Common myeloid progenitor, CD34-positive (primary cell): ENCODE measurements at regions not wholly inside any gene's neighbourhood (a gene's known extent, or its start where the extent isn't known, plus 50 kb on each side); places are given as distances from the start of the nearest gene placed in this dataset.

Source experiments
- CTCF ChIA-PET: fragments of 350-600 bp; sonication (Branson Sonifier 250); formaldehyde crosslinking; loops from one replicate; lab custom pipeline; 2021; ENCODE audit warnings: antibody characterized with exemption; lab: Charles Lee
- POLR2A ChIA-PET: fragments of 350-600 bp; sonication (Branson Sonifier 250); formaldehyde crosslinking; loops from one replicate; lab custom pipeline; 2021; ENCODE audit warnings: antibody characterized with exemption; lab: Charles Lee
- DNase-seq, 3 donors: peaks; one replicate each; pipeline versions ENCODE4 v3.0.0 to v3.0.0-alpha.2; 2013
- H3K27ac ChIP-seq, 2 experiments: 1 replicate in 1 of 2; 2 replicates in 1 of 2; pipeline ENCODE4 v1.7.0; 2013; ENCODE audit warnings: inconsistent platforms in 2 of 2, low read length in 2 of 2, mild to moderate bottlenecking in 2 of 2, low read depth in 1 of 2, moderate library complexity in 1 of 2; ENCODE audit not compliant: severe bottlenecking in 2 of 2, insufficient read depth in 1 of 2, poor library complexity in 1 of 2
- H3K27me3 ChIP-seq, 5 experiments: replicated peaks in 2 of 5; 1 replicate in 3 of 5; 2 replicates in 2 of 5; pipeline versions ENCODE4 v1.6.1 to v1.7.0; 2013; ENCODE audit warnings: low read length in 4 of 5, mild to moderate bottlenecking in 2 of 5, moderate library complexity in 2 of 5, inconsistent platforms in 1 of 5; ENCODE audit not compliant: insufficient read depth in 5 of 5, control insufficient read depth in 4 of 5
- H3K36me3 ChIP-seq, 4 experiments: 1 replicate in 2 of 4; 2 replicates in 2 of 4; pipeline versions ENCODE4 v1.6.1 to v1.7.0; 2013; ENCODE audit warnings: low read length in 3 of 4, control low read depth in 1 of 4, mild to moderate bottlenecking in 1 of 4; ENCODE audit not compliant: control insufficient read depth in 4 of 4, insufficient read depth in 4 of 4
- H3K4me1 ChIP-seq, 4 experiments: 1 replicate in 3 of 4; 2 replicates in 1 of 4; pipeline versions ENCODE4 v1.6.1 to v1.7.1; 2013; ENCODE audit warnings: low read length in 3 of 4, mild to moderate bottlenecking in 3 of 4, control low read depth in 1 of 4, inconsistent platforms in 1 of 4, moderate library complexity in 1 of 4; ENCODE audit not compliant: control insufficient read depth in 4 of 4, insufficient read depth in 4 of 4; ENCODE audit errors: control extremely low read depth in 1 of 4
- H3K4me3 ChIP-seq, 7 experiments: 1 replicate in 4 of 7; 2 replicates in 3 of 7; pipeline versions ENCODE4 v1.5.1 to v1.7.0; 2013; ENCODE audit warnings: mild to moderate bottlenecking in 7 of 7, low read length in 6 of 7, moderate library complexity in 6 of 7, inconsistent platforms in 2 of 7, low read depth in 2 of 7, control low read depth in 1 of 7; ENCODE audit not compliant: insufficient read depth in 4 of 7, control insufficient read depth in 1 of 7; ENCODE audit errors: extremely low read depth in 1 of 7
- H3K9me3 ChIP-seq, 5 experiments: 1 replicate in 4 of 5; 2 replicates in 1 of 5; pipeline versions ENCODE4 v1.6.1 to v1.7.1; 2013; ENCODE audit warnings: low read length in 4 of 5, mild to moderate bottlenecking in 2 of 5, inconsistent platforms in 1 of 5, low read depth in 1 of 5, moderate library complexity in 1 of 5; ENCODE audit not compliant: control insufficient read depth in 4 of 5, insufficient read depth in 2 of 5; ENCODE audit errors: control extremely low read depth in 1 of 5
- WGBS: methylation state at CpG from one replicate; pipeline ENCODE4 v1.1.5; 2013; ENCODE audit not compliant: insufficient coverage; 5-methylcytosine and 5-hydroxymethylcytosine counted together

DNA sequence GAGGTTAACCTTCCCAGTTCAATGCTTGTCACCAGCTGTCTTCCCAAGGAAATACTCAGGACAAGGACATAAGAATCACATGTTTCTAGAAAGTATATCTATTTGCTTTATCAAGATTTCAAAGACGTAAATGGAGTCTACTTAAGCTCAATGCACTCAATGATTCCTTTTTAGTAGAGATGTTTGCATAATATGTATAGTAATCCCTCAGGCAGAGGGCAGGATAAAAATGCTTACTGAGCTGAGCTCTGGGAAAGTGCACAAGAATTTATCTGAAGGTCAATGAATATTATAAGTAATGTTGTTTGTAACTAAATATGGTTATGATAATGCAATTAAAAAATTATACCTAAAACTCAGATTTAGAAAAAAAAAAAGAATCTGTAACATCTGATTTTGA lies 1309.4 kb upstream of the SLC10A2 start:
- Histone ChIP-seq H3K27me3 (no peaks in the 10 kb centered on the region), H3K36me3 (no peaks in the 10 kb centered on the region), H3K4me1 (no peaks in the 10 kb centered on the region), H3K9me3 (no peaks in the 10 kb centered on the region), H3K4me3 (no peak overlapping the region), H3K27ac (no peak overlapping the region)
- CTCF ChIA-PET = no interaction called here
- no CpG with 5 or more reads among the region's 1 CpG for WGBS
- POLR2A ChIA-PET = no interaction called here
- no peak for DNase-seq

DNA sequence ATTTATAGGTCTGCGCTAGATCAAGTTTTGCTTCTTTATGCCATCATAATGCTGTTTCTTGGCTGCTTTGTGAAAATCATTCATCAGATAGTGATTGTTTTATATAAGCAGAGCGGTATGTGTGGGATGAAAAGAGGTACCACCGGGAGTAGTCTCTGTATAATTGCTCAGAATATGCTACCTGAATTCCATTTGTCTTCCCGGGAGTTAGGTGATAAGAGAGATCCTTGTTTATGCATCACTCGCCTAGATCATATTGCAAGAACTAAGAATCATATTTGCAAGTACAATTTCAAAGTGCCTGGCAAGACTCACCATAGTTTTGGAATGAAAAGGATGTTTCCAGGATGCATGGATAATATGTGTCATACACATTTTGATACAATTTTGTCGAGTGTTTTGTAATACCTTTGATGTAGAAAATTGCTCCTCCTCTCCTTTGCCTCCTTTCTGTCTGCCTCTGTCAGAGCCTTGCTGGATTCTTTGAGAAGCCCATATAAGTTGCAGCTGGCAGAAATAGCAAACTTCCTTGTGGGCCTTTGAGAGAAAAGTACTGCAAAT lies 1306.0 kb upstream of the SLC10A2 start:
- CTCF ChIA-PET = no interaction called here
- H3K27me3 ChIP-seq = no peaks in the 10 kb centered on the region
- POLR2A ChIA-PET = no interaction called here
- no peaks in the 10 kb centered on the region for H3K9me3 ChIP-seq
- H3K4me1 ChIP-seq = no peaks in the 10 kb centered on the region
- 94% methylated on average over 2 of the region's 6 CpGs for WGBS
- H3K4me3 ChIP-seq = no peak overlapping the region
- no peak for DNase-seq
- H3K27ac ChIP-seq = no peak overlapping the region
- no peaks in the 10 kb centered on the region for H3K36me3 ChIP-seq

DNA sequence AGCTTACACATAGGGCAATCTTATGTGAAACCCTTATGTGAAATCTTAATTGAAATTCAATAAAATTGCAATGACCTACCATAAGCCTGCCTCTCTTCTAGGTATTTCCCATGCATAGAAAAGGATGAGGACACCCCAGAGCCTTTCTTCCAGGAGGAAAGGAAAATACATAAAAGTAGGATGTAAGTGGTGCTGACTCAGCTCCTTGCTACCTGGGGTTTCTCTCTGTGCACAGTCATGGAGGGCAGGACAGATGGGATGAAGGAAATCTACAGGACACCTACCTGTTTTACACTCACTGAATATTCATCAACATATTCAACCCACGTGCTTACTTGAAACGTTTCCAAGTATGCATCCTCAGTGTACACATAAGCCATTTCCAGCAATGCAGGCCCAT lies 1299.2 kb upstream of the SLC10A2 start:
- WGBS = 95% methylated on average over 2 of the region's 2 CpGs
- H3K27ac ChIP-seq = no peak overlapping the region
- ChIA-PET POLR2A (no interaction called here), CTCF (no interaction called here)
- no peaks in the 10 kb centered on the region for H3K4me1 ChIP-seq
- no peak for DNase-seq
- no peaks in the 10 kb centered on the region for H3K27me3 ChIP-seq
- H3K9me3 ChIP-seq = peaks cover 0 to 4% (median 0%) of the 10 kb centered on the region in 5 experiments
- no peaks in the 10 kb centered on the region for H3K36me3 ChIP-seq
- no peak overlapping the region for H3K4me3 ChIP-seq

DNA sequence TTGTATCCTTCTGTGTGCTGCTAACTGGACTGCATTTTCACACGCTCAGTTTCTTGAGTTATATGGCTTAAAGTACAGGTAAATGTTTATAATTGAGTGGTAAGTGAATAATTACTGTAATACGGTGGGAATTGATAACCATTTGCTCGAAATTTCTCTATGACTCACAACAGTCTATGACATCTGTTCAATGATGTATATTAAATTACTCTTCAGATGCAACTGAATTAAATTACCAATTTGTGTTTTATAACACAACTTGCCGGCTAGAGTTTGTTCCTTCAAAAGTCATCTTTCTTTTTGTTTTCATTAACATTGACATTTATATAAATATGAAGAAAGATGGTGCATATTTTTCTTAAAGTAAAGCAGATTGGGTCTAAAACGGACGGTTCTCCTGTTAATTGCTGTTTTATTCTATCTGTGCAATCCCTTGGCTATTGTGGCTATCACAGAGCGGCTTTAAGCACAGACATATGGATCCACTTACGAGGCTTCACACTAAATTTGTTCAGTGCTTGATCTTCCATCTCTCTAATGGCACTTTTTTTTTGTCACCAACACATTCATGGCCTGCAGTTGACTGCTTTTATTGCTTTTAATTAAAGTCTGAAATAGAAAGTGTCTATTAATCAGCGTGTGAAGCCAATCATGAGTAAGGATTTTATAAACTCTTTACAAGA lies 1291.6 kb upstream of the SLC10A2 start:
- H3K27me3 ChIP-seq = no peaks in the 10 kb centered on the region
- no peak for DNase-seq
- CTCF ChIA-PET = no interaction called here
- no peaks in the 10 kb centered on the region for H3K36me3 ChIP-seq
- H3K27ac ChIP-seq = no peak overlapping the region
- no peak overlapping the region for H3K4me3 ChIP-seq
- no peaks in the 10 kb centered on the region for H3K4me1 ChIP-seq
- POLR2A ChIA-PET = no interaction called here
- WGBS = 94% methylated on average over 3 of the region's 9 CpGs
- peaks cover 0 to 4% (median 0%) of the 10 kb centered on the region in 5 experiments for H3K9me3 ChIP-seq

DNA sequence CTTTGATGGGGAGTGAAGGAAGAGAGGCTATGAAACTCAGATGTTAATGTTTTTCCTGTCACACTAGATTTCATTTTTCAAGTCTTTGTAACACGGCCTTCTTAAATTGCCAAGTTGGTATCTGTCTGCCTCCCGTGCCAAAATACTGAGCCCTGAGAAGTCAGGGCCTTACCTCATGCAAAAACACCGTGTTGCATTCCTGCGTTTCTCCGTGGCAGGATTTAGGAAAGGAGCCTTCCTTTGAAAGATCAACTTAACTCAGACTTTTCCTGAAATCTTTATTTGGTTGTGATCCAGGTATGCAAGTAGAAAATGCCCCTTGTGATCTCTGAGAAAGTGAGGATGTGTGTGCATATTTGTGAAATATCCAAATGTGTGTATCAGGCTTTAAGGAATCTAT lies 1291.0 kb upstream of the SLC10A2 start:
- no peak overlapping the region for H3K4me3 ChIP-seq
- H3K9me3 ChIP-seq = no peaks in the 10 kb centered on the region
- no peaks in the 10 kb centered on the region for H3K27me3 ChIP-seq
- no peaks in the 10 kb centered on the region for H3K4me1 ChIP-seq
- ChIA-PET CTCF (no interaction called here), POLR2A (no interaction called here)
- no peaks in the 10 kb centered on the region for H3K36me3 ChIP-seq
- no peak overlapping the region for H3K27ac ChIP-seq
- 70% methylated on average over 3 of the region's 5 CpGs for WGBS
- DNase-seq = no peak

DNA sequence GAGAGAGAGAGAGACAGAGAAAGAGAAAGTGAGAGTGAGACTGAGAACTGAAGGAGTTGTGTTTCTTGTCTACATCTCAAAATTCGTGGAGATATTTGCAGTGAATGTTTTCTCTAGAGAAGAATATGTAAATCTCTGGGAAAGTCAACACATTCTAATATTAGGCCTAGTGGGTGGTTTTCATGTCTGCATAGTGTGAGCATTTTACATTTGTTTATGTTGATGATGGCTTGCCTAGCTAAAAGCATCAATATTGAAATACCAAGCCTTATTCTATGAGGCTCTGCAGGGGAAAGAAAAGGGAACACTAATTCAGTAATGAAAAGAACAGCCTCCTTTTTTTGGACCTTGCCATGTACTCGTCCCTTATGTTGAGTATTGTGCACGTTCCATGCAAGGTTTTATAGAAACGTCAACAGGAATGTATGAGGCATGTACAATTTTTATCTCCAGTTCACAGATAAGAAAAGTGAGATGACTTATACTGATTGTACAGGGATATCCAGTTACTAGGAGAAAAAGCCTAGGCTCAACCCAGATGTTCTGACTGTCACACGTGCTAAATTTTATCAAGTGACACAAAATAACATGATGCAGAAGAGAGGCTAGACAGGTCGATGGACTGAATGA lies 1288.9 kb upstream of the SLC10A2 start:
- DNase-seq = no peak
- Histone ChIP-seq H3K27me3 (no peaks in the 10 kb centered on the region), H3K4me1 (no peaks in the 10 kb centered on the region), H3K4me3 (no peak overlapping the region), H3K9me3 (peaks cover 0 to 3% (median 0%) of the 10 kb centered on the region in 5 experiments), H3K27ac (no peak overlapping the region), H3K36me3 (no peaks in the 10 kb centered on the region)
- ChIA-PET CTCF (no interaction called here), POLR2A (no interaction called here)
- 95% methylated on average over 5 of the region's 6 CpGs for WGBS

DNA sequence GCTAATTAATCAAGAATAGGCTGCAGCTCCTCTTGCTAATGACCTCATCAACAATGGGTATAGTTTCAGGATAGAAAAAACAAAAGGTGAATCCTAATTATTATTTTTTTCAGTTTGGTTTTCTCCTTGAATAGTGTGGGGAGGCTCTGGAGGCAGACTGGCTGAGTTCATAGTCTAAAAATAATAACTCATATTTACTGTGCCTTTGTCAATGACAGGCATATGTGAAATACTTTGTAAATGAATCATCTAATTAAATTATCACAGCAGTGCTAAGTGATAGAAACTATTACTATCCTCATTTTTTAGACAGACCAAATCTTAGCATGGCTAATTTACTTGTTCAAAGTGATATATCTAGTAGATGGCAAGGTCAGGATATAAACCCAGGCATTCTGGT lies 1261.0 kb upstream of the SLC10A2 start:
- H3K4me3 ChIP-seq = no peak overlapping the region
- CTCF ChIA-PET = no interaction called here
- DNase-seq = no peak
- H3K27ac ChIP-seq = no peak overlapping the region
- POLR2A ChIA-PET = no interaction called here
- no peaks in the 10 kb centered on the region for H3K27me3 ChIP-seq
- no peaks in the 10 kb centered on the region for H3K4me1 ChIP-seq
- H3K36me3 ChIP-seq = no peaks in the 10 kb centered on the region
- peaks cover 0 to 1% (median 0%) of the 10 kb centered on the region in 5 experiments for H3K9me3 ChIP-seq
